Cardiac fibroblast (primary cell): ENCODE measurements at regions not wholly inside any gene's neighbourhood (a gene's known extent, or its start where the extent isn't known, plus 50 kb on each side); places are given as distances from the start of the nearest gene placed in this dataset.

Source experiments
- DNase-seq, 2 donors: peaks; one replicate each; pipeline versions ENCODE4 v3.0.0 to v3.0.0-alpha.2; 2010; ENCODE audit warnings: low read depth in 2 of 2
- H3K4me3 ChIP-seq, 2 donors: replicated peaks in 1 of 2; 1 replicate in 1 of 2; 2 replicates in 1 of 2; pipeline ENCODE4 v1.5.1; 2011; ENCODE audit warnings: low read depth in 2 of 2, low read length in 2 of 2, mild to moderate bottlenecking in 2 of 2, moderate library complexity in 1 of 2
- CTCF ChIP-seq: IDR thresholded peaks from one replicate; pipeline ENCODE4 v1.5.1; 2011; ENCODE audit warnings: low read depth, mild to moderate bottlenecking, low read length, inconsistent platforms

GRCh38 chr4:153852501-153852900 is 63.6 kb upstream of the SFRP2 start:
- DNase-seq: no peak
- no peak for TF ChIP-seq CTCF
- H3K4me3 ChIP-seq: no peak overlapping the region

- no peak for DNase-seq
- TF ChIP-seq CTCF: no peak
- H3K4me3 ChIP-seq: no peak overlapping the region
Observed at GRCh38 chr4:153850533-153851280, 61.8 kb upstream of the SFRP2 start.

- no peak for TF ChIP-seq CTCF
- no peak overlapping the region for H3K4me3 ChIP-seq
- DNase-seq: no peak
Observed at GRCh38 chr4:153844144-153844543, 55.3 kb upstream of the SFRP2 start.
